ENCODE measurements at regions not wholly inside any gene's neighbourhood (a gene's known extent, or its start where the extent isn't known, plus 50 kb on each side); places are given as distances from the start of the nearest gene placed in this dataset.

DNA sequence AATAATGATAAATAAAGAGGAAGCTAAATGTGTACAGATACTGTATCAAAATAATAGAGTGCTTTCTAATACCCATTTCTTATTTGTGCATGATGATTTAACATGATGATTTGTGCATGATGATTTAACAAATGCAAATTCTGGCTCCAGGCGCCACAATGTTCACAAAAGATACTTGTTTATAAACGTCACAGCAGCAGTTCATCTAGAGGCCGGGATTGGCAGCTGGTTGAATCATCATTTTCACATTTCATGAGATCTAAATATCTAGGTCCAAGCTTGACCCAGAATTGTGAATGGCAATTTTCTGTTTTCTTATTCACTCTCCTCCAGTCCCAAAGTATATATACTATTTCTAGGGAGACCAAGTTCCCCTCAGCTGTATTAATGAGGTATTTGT, 322.0 kb downstream of the SUCLG1 start:
- ATAC-seq (no peak), FAIRE-seq (no peak), DNase-seq (ENCODE audit: low read depth, low spot score) (no peak)
- Histone ChIP-seq H3K9ac (ENCODE audit: control insufficient read depth, insufficient read depth, low read length) (no peak overlapping the region), H3K4me2 (ENCODE audit: control insufficient read depth, insufficient read depth) (no peak overlapping the region), H3K27ac (ENCODE audit: control insufficient read depth, insufficient read depth) (no peak overlapping the region), H2AFZ (ENCODE audit: control insufficient read depth, low read depth, low read length) (no peak overlapping the region), H3K4me1 (ENCODE audit: control insufficient read depth, insufficient read depth, low read length) (no peaks in the 10 kb centered on the region), H3K4me3 (no peak overlapping the region), H3K36me3 (ENCODE audit: control insufficient read depth in 2 of 2, insufficient read depth in 2 of 2, low read length in 1 of 2) (no peaks in the 10 kb centered on the region), H3K27me3 (replicated peaks in 1 of 2; ENCODE audit: control insufficient read depth in 2 of 2, insufficient read depth in 2 of 2, low read length in 1 of 2) (no peaks in the 10 kb centered on the region), H3K79me2 (ENCODE audit: control insufficient read depth, insufficient read depth, low read length) (no peaks in the 10 kb centered on the region), H4K20me1 (ENCODE audit: control insufficient read depth, insufficient read depth) (no peaks in the 10 kb centered on the region), H3K9me3 (replicated peaks; ENCODE audit: control insufficient read depth, insufficient read depth, low read length) (no peaks in the 10 kb centered on the region)
- TF ChIP-seq RCOR1 (conservative IDR thresholded peaks at IDR 0.05; ENCODE audit: low read depth, low read length), result no peak
- no peak for TF ChIP-seq NR2F1 (conservative IDR thresholded peaks at IDR 0.05)
- TF ChIP-seq, protein P1, sequence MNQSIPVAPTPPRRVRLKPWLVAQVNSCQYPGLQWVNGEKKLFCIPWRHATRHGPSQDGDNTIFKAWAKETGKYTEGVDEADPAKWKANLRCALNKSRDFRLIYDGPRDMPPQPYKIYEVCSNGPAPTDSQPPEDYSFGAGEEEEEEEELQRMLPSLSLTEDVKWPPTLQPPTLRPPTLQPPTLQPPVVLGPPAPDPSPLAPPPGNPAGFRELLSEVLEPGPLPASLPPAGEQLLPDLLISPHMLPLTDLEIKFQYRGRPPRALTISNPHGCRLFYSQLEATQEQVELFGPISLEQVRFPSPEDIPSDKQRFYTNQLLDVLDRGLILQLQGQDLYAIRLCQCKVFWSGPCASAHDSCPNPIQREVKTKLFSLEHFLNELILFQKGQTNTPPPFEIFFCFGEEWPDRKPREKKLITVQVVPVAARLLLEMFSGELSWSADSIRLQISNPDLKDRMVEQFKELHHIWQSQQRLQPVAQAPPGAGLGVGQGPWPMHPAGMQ (IDR thresholded peaks at IDR 0.05; ENCODE audit: borderline replicate concordance), result no peak
- TF ChIP-seq ESRRA (IDR thresholded peaks at IDR 0.05; ENCODE audit: low read length), result no peak
- no peak for TF ChIP-seq EED (IDR thresholded peaks at IDR 0.05; ENCODE audit: low read depth)
- no peak for TF ChIP-seq TBL1XR1 (IDR thresholded peaks at IDR 0.05; ENCODE audit: low read depth, low read length)
- TF ChIP-seq CHD4 (IDR thresholded peaks at IDR 0.05), result no peak
- no peak for TF ChIP-seq CBFB (IDR thresholded peaks at IDR 0.05; ENCODE audit: low read depth)
- TF ChIP-seq ETV6 (conservative IDR thresholded peaks at IDR 0.05 in 1 of 2, IDR thresholded peaks at IDR 0.05 in 1 of 2; ENCODE audit: borderline replicate concordance in 1 of 2, low read depth in 1 of 2), result no peak
- TF ChIP-seq, protein P2, sequence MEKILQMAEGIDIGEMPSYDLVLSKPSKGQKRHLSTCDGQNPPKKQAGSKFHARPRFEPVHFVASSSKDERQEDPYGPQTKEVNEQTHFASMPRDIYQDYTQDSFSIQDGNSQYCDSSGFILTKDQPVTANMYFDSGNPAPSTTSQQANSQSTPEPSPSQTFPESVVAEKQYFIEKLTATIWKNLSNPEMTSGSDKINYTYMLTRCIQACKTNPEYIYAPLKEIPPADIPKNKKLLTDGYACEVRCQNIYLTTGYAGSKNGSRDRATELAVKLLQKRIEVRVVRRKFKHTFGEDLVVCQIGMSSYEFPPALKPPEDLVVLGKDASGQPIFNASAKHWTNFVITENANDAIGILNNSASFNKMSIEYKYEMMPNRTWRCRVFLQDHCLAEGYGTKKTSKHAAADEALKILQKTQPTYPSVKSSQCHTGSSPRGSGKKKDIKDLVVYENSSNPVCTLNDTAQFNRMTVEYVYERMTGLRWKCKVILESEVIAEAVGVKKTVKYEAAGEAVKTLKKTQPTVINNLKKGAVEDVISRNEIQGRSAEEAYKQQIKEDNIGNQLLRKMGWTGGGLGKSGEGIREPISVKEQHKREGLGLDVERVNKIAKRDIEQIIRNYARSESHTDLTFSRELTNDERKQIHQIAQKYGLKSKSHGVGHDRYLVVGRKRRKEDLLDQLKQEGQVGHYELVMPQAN (conservative IDR thresholded peaks at IDR 0.05), result no peak
- TF ChIP-seq RFX5 (IDR thresholded peaks at IDR 0.05; ENCODE audit: low read depth, low read length), result no peak
- TF ChIP-seq WRNIP1 (IDR thresholded peaks at IDR 0.05; ENCODE audit: borderline replicate concordance, low read depth, low read length), result no peak
- no peak for TF ChIP-seq BACH1 (IDR thresholded peaks at IDR 0.05; ENCODE audit: borderline replicate concordance)
- TF ChIP-seq, protein P3, sequence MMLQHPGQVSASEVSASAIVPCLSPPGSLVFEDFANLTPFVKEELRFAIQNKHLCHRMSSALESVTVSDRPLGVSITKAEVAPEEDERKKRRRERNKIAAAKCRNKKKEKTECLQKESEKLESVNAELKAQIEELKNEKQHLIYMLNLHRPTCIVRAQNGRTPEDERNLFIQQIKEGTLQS (IDR thresholded peaks at IDR 0.05; ENCODE audit: borderline replicate concordance, extremely low read depth, low read depth, low read length), result no peak
- TF ChIP-seq BRCA1 (IDR thresholded peaks at IDR 0.05; ENCODE audit: low read depth, low read length), result no peak
- BruUV-seq (replicated peaks), result no TSS peak
- ChIA-PET RAD21 (ENCODE audit: unreplicated experiment) (no interaction called here), SMC1A (ENCODE audit: uncharacterized antibody, unreplicated experiment) (no interaction called here), CTCF (no interaction called here), POLR2A (no interaction called here)
- intact Hi-C loops (cut with micrococcal nuclease; ENCODE audit: unreplicated experiment), result no loop called here
- 26% methylated on average over 3 of the region's 3 CpGs for WGBS (ENCODE audit: insufficient coverage, insufficient replicate concordance, low lambda C conversion rate, missing lambda C conversion rate)
- in situ Hi-C loops (cut with MboI), result no loop called here
